ENCODE measurements at regions not wholly inside any gene's neighbourhood (a gene's known extent, or its start where the extent isn't known, plus 50 kb on each side); places are given as distances from the start of the nearest gene placed in this dataset.

DNA sequence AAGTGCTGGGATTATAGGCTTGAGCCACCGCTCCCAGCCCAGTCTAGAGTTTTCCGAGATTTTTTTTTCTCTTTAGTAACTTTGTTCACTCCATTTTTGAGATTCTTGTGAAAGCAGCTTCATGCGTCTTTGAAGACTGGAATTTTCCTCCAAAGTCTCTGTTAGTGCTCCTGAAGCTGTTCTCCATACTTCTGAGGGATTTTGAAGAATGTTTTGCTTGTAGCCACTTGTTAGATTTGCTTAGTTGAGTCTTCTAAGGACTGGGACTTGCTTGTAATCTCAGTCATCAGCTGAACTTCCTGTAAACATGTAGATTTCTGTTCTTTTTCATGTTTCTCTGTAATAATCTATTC lies 234.3 kb downstream of the MYCN start:
- TF ChIP-seq, protein P1, sequence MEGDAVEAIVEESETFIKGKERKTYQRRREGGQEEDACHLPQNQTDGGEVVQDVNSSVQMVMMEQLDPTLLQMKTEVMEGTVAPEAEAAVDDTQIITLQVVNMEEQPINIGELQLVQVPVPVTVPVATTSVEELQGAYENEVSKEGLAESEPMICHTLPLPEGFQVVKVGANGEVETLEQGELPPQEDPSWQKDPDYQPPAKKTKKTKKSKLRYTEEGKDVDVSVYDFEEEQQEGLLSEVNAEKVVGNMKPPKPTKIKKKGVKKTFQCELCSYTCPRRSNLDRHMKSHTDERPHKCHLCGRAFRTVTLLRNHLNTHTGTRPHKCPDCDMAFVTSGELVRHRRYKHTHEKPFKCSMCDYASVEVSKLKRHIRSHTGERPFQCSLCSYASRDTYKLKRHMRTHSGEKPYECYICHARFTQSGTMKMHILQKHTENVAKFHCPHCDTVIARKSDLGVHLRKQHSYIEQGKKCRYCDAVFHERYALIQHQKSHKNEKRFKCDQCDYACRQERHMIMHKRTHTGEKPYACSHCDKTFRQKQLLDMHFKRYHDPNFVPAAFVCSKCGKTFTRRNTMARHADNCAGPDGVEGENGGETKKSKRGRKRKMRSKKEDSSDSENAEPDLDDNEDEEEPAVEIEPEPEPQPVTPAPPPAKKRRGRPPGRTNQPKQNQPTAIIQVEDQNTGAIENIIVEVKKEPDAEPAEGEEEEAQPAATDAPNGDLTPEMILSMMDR (IDR thresholded peaks at IDR 0.05; ENCODE audit: borderline replicate concordance, insufficient read depth, low read depth, low read length): no peak
- H3K4me3 ChIP-seq (ENCODE audit: low read depth, low read length): no peak overlapping the region

- no peak overlapping the region for H3K4me3 ChIP-seq (ENCODE audit: low read depth, low read length)
- TF ChIP-seq, protein P1 (IDR thresholded peaks at IDR 0.05; ENCODE audit: borderline replicate concordance, insufficient read depth, low read depth, low read length): no peak
Measured at GRCh38 chr2:16173893-16174692, 233.7 kb downstream of the MYCN start.

DNA sequence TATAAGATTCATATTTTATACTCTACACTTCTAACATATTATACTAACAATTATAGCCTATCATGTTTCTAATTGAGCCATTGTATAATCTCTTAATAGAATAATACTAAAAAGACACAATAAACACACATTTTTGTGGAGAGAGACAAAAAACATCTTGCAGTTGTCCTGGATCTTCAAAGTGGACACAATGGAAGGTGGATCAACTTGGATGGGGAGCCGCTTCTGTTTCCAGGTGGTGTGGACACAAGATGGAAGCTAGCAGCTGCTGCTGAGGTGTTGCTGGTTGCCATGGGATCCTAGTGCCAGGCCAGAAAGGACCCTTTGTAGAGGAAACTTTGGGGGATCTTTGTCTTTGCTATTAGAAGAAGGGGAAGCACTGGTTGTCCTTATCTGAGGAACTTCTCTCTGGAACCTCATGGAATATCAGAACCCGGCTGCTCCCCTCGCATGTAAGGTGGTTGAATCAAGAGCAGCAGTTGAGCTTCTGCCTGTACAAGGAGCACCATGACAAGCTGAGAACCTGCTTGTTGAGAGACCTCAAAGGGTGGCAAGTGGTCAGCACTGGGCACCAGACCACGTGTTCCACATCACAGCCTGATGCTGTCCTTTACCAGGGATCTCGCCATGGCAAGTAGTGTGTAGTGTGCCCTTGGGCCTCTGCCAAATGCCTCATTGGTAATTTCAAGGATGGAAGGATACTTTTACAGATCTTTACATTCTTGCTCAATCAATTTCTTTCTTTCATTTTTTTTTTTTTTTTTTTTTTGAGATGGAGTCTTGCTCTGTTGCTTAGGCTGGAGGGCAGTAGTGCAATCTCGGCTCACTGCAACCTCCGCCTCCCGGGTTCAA lies 232.2 kb downstream of the MYCN start:
- TF ChIP-seq, protein P1 (IDR thresholded peaks at IDR 0.05; ENCODE audit: borderline replicate concordance, insufficient read depth, low read depth, low read length): no peak

GRCh38 chr2:16171425-16171920 lies 231.1 kb downstream of the MYCN start:
- no peak overlapping the region for H3K4me3 ChIP-seq (ENCODE audit: low read depth, low read length)
- TF ChIP-seq, protein P1 (IDR thresholded peaks at IDR 0.05; ENCODE audit: borderline replicate concordance, insufficient read depth, low read depth, low read length): no peak

More for the DNA sequence above, 232.2 kb downstream of the MYCN start:
- H3K4me3 ChIP-seq (ENCODE audit: low read depth, low read length): no peak overlapping the region

DNA sequence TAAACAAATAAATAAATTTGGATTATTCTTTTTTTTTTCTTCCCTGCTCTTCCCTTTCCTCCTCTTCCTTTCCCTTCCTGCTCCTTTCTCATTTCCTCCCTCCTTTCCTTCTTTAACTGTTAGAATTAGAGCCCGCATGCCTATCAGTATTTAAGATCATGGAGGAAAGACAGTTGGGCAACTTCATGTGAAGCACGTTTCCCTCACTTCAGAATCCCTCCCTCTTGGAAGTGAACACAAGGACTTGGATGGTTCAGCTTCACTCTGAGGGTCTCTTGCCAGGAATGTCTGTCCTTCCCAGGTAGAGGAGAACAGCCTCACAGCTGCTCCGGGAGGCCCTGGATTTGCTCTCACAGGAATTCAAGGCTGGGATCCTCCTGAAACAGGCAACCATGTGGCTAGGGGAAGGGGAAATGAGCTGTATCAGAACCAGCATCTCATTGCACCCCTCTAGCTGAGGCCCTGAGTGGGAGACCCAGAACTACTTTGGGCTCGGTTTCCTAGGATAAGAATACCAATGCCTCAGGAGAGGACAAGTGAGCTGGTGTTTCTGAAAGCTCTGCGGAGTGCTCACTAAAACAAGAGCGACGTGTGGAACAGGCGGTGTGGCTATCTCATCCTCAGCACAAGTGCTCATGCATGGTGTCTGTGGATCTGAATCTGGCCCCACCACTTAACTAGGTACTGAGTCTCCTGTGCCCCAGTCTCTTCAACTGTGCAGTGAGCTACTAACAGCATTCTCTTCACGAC lies 230.5 kb downstream of the MYCN start:
- no peak overlapping the region for H3K4me3 ChIP-seq (ENCODE audit: low read depth, low read length)

DNA sequence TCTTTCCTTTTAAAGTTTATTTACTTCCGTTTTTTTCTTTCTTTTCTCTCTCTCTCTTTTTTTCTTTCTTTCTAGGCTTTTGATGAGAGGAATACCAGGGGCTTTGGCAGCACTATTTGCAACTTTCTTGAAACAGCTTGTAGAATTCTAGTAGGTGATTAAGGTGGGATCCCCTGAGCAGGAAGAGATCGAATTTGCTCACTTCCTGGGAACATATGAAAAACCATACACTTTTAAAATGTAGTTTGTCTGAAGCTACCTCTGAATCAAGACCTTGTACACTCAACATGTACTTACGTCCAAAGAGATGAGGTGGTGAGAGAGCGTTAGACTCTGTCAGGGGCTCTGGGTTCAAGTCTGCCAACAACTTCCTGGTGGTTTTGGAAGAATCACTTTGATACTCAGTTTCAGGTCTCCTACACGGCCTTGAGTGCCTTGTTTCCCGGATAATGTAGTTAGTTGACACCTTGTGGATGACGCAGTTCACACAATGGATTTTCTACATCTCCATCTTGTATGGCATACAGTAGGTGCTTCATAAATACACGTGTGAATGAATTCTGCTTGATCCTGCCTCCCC lies 229.1 kb downstream of the MYCN start:
- no peak overlapping the region for H3K4me3 ChIP-seq (ENCODE audit: low read depth, low read length)

More for the DNA sequence above, 230.5 kb downstream of the MYCN start:
- TF ChIP-seq, protein P1 (IDR thresholded peaks at IDR 0.05; ENCODE audit: borderline replicate concordance, insufficient read depth, low read depth, low read length): no peak

More for the DNA sequence above, 229.1 kb downstream of the MYCN start:
- TF ChIP-seq, protein P1 (IDR thresholded peaks at IDR 0.05; ENCODE audit: borderline replicate concordance, insufficient read depth, low read depth, low read length): no peak
